ENCODE measurements at regions not wholly inside any gene's neighbourhood (a gene's known extent, or its start where the extent isn't known, plus 50 kb on each side); places are given as distances from the start of the nearest gene placed in this dataset.

DNA sequence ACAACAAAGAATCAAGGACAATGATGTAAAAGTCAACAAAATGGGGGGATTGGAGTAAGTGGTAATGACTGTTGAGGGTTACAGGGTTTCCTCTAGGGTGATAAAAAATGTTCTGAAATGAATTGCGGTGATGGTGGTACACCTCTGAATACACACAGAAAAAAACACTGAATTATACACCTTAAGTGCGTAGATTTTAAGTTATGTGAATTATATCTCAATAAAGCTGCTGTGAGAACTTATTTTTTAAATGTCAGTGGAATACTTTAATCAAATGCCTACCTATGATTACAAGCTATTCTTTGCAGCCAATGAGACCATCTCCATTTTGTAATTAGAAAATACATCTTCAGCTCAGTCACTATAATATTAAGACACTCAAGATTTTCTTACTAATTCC lies 53.5 kb downstream of the ZNF608 start:
- TF ChIP-seq CTCF (conservative IDR thresholded peaks at IDR 0.05 in 1 of 2, IDR thresholded peaks at IDR 0.05 in 1 of 2; ENCODE audit: low read depth in 1 of 2, low read length in 2 of 2) (no peak), EZH2 (IDR thresholded peaks at IDR 0.05; ENCODE audit: low read length, missing control alignments) (no peak)

Data from fibroblast of lung (primary cell).